MM.1S (cell line): ENCODE measurements at regions not wholly inside any gene's neighbourhood (a gene's known extent, or its start where the extent isn't known, plus 50 kb on each side); places are given as distances from the start of the nearest gene placed in this dataset.

Experiments
- DNase-seq: peaks from one replicate; pipeline ENCODE4 v3.0.0-alpha.2; 2015
- H2AFZ ChIP-seq: fragments of 300-600 bp; sonication (generic); 2 replicates; pipeline ENCODE4 v1.6.0; 2016; ENCODE audit warnings: antibody characterized with exemption, low read length
- H3F3A ChIP-seq: fragments of 300-600 bp; sonication (generic); 2 replicates; pipeline ENCODE4 v1.6.1; 2016; ENCODE audit warnings: mild to moderate bottlenecking, antibody characterized with exemption, low read length, moderate library complexity, mixed read lengths; ENCODE audit not compliant: insufficient read depth
- H3K27ac ChIP-seq: fragments of 300-600 bp; sonication (generic); 2 replicates; pipeline ENCODE4 v1.5.1; 2016; ENCODE audit warnings: mild to moderate bottlenecking, low read length
- H3K27me3 ChIP-seq: fragments of 300-600 bp; sonication (generic); replicated peaks from 2 replicates; pipeline ENCODE4 v1.6.0; 2016; ENCODE audit warnings: low read length; ENCODE audit not compliant: insufficient read depth
- H3K36me3 ChIP-seq: fragments of 300-600 bp; sonication (generic); replicated peaks from 2 replicates; pipeline ENCODE4 v1.6.1; 2016; ENCODE audit warnings: mild to moderate bottlenecking, low read length, mixed read lengths; ENCODE audit not compliant: insufficient read depth
- H3K4me1 ChIP-seq: fragments of 300-600 bp; sonication (generic); 2 replicates; pipeline ENCODE4 v1.6.1; 2016; ENCODE audit warnings: low read length, mixed read lengths
- H3K4me2 ChIP-seq: fragments of 300-600 bp; sonication (generic); 2 replicates; pipeline ENCODE4 v1.6.0; 2016; ENCODE audit warnings: low read depth, low read length
- H3K4me3 ChIP-seq: fragments of 300-600 bp; sonication (generic); 2 replicates; pipeline ENCODE4 v1.5.1; 2016; ENCODE audit warnings: low read length, mixed read lengths
- H3K79me2 ChIP-seq: fragments of 300-600 bp; sonication (generic); 2 replicates; pipeline ENCODE4 v1.6.1; 2016; ENCODE audit warnings: mixed run types, low read length, mixed read lengths
- H3K9ac ChIP-seq: fragments of 300-600 bp; sonication (generic); 2 replicates; pipeline ENCODE4 v1.6.1; 2016; ENCODE audit warnings: low read length, mixed read lengths
- H3K9me2 ChIP-seq: fragments of 300-600 bp; sonication (generic); replicated peaks from 2 replicates; pipeline ENCODE4 v1.6.1; 2016; ENCODE audit warnings: mild to moderate bottlenecking, low read length, mixed read lengths; ENCODE audit not compliant: insufficient read depth
- H3K9me3 ChIP-seq: fragments of 300-600 bp; sonication (generic); replicated peaks from 2 replicates; pipeline ENCODE4 v1.6.1; 2016; ENCODE audit warnings: mild to moderate bottlenecking, low read length, mixed read lengths; ENCODE audit not compliant: insufficient read depth
- H4K20me1 ChIP-seq: fragments of 300-600 bp; sonication (generic); 2 replicates; pipeline ENCODE4 v1.6.1; 2016; ENCODE audit warnings: mild to moderate bottlenecking, low read length, moderate library complexity, mixed read lengths; ENCODE audit not compliant: insufficient read depth
- EZH2 ChIP-seq: fragments of 300-600 bp; sonication (generic); optimal IDR thresholded peaks from 2 replicates; pipeline ENCODE3; 2017; ENCODE audit warnings: low read depth, mild to moderate bottlenecking, antibody characterized with exemption, low read length, mixed read lengths
- EZH2phosphoT487 ChIP-seq: fragments of 300-600 bp; sonication (generic); IDR thresholded peaks from 2 replicates; pipeline ENCODE4 v1.6.1; 2018; ENCODE audit warnings: antibody characterized with exemption, low read length
- TF ChIP-seq, protein P1 (sequence below): fragments of 300-600 bp; sonication (generic); IDR thresholded peaks from 2 replicates; pipeline ENCODE4 v1.5.1; 2016; ENCODE audit warnings: antibody characterized with exemption, low read length, mixed read lengths

DNA sequence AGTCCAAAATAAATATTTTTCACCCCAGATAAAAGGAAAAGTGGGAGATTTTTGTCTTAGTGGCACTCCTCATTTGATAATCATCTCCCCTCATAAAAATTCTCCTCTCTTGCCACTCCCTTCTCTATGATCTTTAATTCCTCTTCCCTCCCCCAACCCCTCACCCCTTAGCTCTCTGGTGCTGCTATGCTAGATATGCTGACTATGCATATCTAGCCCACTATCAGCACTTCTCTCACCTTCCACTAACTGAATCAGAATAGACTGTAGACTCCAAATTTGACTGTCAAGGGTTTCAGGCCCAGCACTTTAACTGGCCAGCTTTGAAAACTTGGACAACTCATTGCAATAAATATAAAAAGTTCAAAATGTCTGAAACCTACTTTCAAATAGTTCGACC is 254.2 kb downstream of the ETNK1 start:
- H3K9me3 ChIP-seq = no peaks in the 10 kb centered on the region
- no peak overlapping the region for H3K9ac ChIP-seq
- H3K4me1 ChIP-seq = no peaks in the 10 kb centered on the region
- no peak overlapping the region for H3K27ac ChIP-seq
- no peaks in the 10 kb centered on the region for H4K20me1 ChIP-seq
- no peak overlapping the region for H3K4me2 ChIP-seq
- no peaks in the 10 kb centered on the region for H3K79me2 ChIP-seq
- TF ChIP-seq, protein P1, sequence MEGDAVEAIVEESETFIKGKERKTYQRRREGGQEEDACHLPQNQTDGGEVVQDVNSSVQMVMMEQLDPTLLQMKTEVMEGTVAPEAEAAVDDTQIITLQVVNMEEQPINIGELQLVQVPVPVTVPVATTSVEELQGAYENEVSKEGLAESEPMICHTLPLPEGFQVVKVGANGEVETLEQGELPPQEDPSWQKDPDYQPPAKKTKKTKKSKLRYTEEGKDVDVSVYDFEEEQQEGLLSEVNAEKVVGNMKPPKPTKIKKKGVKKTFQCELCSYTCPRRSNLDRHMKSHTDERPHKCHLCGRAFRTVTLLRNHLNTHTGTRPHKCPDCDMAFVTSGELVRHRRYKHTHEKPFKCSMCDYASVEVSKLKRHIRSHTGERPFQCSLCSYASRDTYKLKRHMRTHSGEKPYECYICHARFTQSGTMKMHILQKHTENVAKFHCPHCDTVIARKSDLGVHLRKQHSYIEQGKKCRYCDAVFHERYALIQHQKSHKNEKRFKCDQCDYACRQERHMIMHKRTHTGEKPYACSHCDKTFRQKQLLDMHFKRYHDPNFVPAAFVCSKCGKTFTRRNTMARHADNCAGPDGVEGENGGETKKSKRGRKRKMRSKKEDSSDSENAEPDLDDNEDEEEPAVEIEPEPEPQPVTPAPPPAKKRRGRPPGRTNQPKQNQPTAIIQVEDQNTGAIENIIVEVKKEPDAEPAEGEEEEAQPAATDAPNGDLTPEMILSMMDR = no peak
- TF ChIP-seq EZH2phosphoT487 = no peak
- no peak for TF ChIP-seq EZH2
- no peak overlapping the region for H3K4me3 ChIP-seq
- H3K9me2 ChIP-seq = no peaks in the 10 kb centered on the region
- H3K27me3 ChIP-seq = no peaks in the 10 kb centered on the region
- DNase-seq = no peak
- no peaks in the 10 kb centered on the region for H3F3A ChIP-seq
- H3K36me3 ChIP-seq = no peaks in the 10 kb centered on the region
- H2AFZ ChIP-seq = no peak overlapping the region

DNA sequence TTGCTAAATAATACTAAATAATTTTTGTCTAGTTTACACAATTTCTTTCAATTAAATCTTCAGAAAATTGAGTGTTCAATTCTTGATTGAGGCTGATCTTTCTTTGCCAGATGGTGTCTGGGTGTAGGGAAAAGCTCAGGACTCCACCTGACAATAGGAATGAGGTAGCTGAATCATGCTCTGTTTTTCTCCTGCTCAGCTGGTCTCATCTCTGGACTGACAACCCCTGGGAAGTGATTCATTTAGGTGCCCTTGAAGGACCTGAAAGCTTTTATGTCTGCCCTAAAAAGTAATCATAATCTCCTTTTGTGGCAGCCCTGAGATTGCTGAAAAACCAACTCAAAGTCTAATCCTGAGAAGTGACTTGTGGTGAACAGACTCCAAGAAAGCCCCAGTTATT is 255.4 kb downstream of the ETNK1 start:
- Histone ChIP-seq H3K4me3 (no peak overlapping the region), H2AFZ (no peak overlapping the region), H4K20me1 (no peaks in the 10 kb centered on the region), H3F3A (no peaks in the 10 kb centered on the region), H3K9me2 (no peaks in the 10 kb centered on the region), H3K4me1 (no peaks in the 10 kb centered on the region), H3K79me2 (no peaks in the 10 kb centered on the region), H3K4me2 (no peak overlapping the region), H3K9me3 (no peaks in the 10 kb centered on the region), H3K9ac (no peak overlapping the region), H3K27me3 (no peaks in the 10 kb centered on the region), H3K27ac (no peak overlapping the region), H3K36me3 (no peaks in the 10 kb centered on the region)
- DNase-seq = no peak
- TF ChIP-seq EZH2phosphoT487 (no peak), EZH2 (no peak)
- TF ChIP-seq, protein P1 = no peak

DNA sequence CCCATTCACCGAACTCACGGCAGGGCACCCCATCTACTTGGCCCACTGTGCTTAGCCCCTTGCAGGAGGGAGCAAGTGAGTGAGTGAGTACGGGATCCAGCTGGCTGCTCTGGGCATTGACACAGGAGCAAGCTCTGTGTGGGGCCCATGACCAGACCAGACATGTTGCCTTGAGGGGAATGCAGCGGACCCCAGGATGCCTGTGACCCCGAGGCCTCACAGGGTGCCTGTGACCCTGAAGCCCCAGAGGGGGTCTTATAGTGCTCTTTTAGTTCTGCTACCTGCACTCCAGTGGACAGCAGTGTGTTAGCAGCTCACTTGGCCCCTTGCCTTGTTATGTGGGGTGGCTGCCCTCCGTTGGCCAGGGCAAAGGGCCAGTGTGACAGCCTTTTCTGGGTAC is 255.8 kb downstream of the ETNK1 start:
- TF ChIP-seq, protein P1 = no peak
- TF ChIP-seq EZH2phosphoT487 (no peak), EZH2 (no peak)
- Histone ChIP-seq H3K79me2 (no peaks in the 10 kb centered on the region), H3K9me3 (no peaks in the 10 kb centered on the region), H2AFZ (no peak overlapping the region), H3K27ac (no peak overlapping the region), H3K27me3 (no peaks in the 10 kb centered on the region), H3K9me2 (no peaks in the 10 kb centered on the region), H3K4me1 (no peaks in the 10 kb centered on the region), H3K36me3 (no peaks in the 10 kb centered on the region), H3K9ac (no peak overlapping the region), H3K4me2 (no peak overlapping the region), H3F3A (no peaks in the 10 kb centered on the region), H4K20me1 (no peaks in the 10 kb centered on the region), H3K4me3 (no peak overlapping the region)
- DNase-seq = no peak
